Breast epithelium (tissue), 3 donors: ENCODE measurements at regions not wholly inside any gene's neighbourhood (a gene's known extent, or its start where the extent isn't known, plus 50 kb on each side); places are given as distances from the start of the nearest gene placed in this dataset.

Source experiments
- POLR2A ChIP-seq: fragments of 450-650 bp; IDR thresholded peaks from one replicate; pipeline ENCODE4 v1.6.1; 2016; ENCODE audit warnings: antibody characterized with exemption, mild to moderate bottlenecking, moderate library complexity
- TF ChIP-seq, protein P1 (sequence below), 3 donors: fragments of 450-650 bp; IDR thresholded peaks; one replicate each; pipeline ENCODE4 v1.5.1; 2016 to 2017; ENCODE audit warnings: antibody characterized with exemption in 3 of 3, mild to moderate bottlenecking in 3 of 3, moderate library complexity in 3 of 3

DNA sequence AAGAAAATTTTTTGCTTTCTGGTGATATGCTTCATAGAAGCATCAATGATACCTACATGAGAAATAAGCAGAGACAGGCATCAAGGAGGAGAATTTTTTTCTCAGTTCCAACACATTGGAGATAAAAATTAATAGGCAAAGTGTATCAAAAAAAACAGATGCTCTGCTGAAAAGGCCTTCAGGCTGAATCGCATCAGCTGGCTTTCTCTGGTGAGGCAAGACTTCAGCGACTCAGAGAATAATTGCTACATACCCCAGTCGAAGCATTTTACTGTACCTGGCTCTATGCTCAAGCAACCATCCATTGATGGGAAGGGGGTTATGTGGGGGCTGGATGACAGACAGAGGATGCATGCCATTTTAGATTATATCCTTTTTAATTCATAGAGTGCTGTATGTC lies 415.1 kb downstream of the TFAP2A start:
- TF ChIP-seq, protein P1, sequence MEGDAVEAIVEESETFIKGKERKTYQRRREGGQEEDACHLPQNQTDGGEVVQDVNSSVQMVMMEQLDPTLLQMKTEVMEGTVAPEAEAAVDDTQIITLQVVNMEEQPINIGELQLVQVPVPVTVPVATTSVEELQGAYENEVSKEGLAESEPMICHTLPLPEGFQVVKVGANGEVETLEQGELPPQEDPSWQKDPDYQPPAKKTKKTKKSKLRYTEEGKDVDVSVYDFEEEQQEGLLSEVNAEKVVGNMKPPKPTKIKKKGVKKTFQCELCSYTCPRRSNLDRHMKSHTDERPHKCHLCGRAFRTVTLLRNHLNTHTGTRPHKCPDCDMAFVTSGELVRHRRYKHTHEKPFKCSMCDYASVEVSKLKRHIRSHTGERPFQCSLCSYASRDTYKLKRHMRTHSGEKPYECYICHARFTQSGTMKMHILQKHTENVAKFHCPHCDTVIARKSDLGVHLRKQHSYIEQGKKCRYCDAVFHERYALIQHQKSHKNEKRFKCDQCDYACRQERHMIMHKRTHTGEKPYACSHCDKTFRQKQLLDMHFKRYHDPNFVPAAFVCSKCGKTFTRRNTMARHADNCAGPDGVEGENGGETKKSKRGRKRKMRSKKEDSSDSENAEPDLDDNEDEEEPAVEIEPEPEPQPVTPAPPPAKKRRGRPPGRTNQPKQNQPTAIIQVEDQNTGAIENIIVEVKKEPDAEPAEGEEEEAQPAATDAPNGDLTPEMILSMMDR (IDR thresholded peaks at IDR 0.05): no peak
- TF ChIP-seq POLR2A: no peak
